MV-4-11 (cell line): ENCODE measurements at regions not wholly inside any gene's neighbourhood (a gene's known extent, or its start where the extent isn't known, plus 50 kb on each side); places are given as distances from the start of the nearest gene placed in this dataset.
"Not testable (repeated sequence)": the region's sequence is repeated elsewhere in the genome, so short reads cannot be mapped to it uniquely, and the experiment has no call there.

Source experiments
- DNase-seq: peaks from one replicate; lab custom pipeline; 2025; lab: John Stamatoyannopoulos, UW

GRCh38 chr18:68429111-68429510 is 285.8 kb downstream of the TMX3 start:
- no peak for DNase-seq

DNA sequence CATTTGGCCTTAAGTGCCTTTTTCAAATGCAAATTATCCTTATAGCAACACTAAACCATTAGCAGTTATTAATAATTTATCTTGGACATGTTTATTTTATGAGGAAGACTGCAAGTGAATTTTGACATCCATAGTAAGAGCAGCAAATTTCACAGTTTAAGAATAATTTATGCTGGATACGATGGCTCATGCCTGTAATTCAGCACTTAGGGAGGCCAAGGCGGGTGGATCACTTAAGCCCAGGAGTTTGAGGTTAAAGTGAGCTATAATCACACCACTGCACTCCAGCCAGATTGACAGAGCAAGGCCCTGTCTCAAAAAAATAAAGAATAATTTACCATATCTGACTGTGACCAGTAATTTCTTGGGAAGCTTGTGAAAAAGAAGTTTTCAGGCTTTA is 286.2 kb downstream of the TMX3 start:
- no peak for DNase-seq

DNA sequence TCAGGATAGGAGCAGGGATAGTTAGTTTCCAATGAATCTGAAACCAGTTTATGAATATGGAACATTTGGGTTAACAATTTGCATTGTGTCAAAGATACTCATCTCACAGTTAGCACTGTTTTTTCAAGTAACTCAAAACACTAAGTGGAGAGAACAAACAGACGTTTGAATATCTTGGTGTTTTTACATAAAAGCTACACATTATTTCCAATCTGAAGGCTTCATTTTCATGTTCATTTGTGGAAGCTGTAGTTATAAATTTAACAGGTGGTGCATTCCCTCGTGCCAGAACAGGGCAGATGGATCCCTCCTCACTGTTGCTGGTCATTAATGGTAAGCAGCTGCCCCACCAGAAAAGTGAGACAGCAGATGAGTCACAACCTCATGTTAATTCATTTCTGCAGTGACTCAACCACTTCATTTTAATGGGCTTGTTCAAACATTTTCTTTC is 286.9 kb downstream of the TMX3 start:
- DNase-seq: peak; percentile 37

GRCh38 chr18:68426731-68427315 is 288.1 kb downstream of the TMX3 start:
- no peak for DNase-seq

DNA sequence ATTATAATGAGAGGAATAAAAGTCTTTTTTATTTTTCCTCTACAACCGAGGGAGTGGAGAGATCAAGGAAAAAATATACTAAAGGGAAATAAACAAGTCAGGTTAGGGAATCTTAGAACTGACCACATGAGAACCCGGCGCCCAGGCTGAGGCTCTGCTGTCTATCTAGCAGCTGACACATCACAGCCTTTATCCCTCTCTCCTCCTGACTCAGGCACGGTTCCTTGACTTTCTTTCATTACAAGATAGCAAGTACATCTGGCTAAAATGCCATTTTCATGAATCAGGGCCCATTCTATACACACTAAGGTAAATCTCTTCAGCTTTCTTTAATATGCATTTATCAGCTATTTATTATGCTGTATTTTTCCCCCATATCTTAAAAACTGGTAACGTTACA is 296.0 kb downstream of the TMX3 start:
- DNase-seq: no peak

DNA sequence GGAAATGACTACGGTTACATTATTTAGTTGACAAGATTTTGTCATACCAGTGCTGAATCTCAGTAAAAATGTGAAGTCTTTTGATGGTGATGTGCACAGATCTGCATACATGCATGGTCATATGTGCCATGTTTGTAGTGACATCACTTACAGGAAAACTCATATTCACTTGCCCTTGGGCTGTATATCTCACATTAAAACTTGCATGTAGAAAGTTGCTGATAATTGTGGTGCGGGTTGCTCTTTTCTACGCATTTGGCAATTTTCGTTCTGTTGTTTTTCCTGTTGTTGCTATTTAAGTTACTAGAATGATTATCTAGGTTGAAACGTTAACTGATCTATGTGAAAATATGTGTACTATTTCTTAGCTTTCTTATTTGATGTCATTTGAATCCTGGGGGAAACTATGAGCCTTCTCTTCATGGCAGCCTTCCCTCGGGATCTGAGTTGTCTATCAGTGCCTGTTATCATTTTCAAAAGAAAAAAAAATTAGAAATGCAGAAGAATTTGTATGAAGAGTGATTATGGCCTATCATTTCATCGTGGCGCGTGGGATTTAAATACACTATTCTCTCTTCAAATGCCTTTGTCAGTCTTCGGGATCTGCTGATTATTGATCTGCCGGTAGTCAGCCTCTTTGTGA is 296.6 kb downstream of the TMX3 start:
- no peak for DNase-seq

DNA sequence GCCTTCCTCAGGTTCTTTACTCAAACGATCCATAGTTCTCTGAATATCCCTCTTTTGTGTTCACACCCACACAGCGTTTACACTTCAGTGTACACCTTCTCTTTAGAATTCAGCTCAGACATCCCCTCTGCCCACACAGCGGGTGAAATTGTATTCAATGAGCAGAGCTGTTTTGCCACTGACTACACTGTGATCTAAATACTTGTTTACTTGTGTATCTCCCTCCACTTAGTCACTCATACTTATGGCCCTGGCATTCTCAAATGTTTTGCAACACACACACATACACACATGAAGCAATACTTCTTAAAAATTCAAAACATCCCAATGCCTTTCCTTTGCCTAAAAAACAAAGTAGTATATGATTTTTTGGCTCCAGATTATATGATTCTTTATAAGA is 297.1 kb downstream of the TMX3 start:
- no peak for DNase-seq

- no peak for DNase-seq
Measured at GRCh38 chr18:68417166-68417799, 297.6 kb downstream of the TMX3 start.

DNA sequence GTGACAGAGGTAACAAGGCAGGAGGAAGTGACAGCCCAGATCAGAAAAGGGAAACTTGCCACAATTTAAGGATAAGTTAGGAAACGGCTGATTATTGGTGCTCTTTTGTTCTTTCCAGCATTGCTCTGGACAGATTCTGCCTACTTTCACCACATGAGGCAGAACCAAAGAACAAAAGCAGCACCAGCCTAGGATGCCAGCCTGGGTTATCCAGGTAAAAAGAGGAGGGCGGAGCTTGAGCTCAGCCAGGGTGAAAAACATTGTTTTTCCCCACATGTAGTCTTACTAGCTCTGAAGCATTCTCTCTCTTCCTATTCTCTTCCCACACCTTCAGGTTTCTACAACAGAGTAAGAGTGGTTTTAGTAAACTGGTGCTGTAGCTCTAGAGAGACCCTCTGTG is 300.5 kb downstream of the TMX3 start:
- DNase-seq: no peak

GRCh38 chr18:68409576-68409975 is 305.3 kb downstream of the TMX3 start:
- DNase-seq: no peak

DNA sequence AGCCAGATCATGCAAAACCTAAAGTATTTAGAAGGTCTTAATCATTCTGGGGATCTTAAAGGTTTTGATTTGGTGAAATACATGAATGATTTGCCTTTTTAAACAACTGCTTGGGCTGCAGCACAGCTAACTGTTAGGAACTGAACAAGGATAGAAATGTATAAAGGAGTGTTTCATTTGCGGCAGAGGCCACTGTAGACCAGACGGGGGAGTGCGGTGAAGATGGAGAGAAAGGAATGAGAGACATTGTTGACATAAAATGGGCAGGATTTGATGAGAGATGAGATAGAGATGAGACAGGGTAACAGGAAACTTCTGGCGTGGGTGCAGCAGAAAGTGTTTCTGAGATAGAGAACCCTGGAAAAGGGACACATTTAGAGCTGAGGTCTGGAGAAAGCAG is 308.1 kb downstream of the TMX3 start:
- no peak for DNase-seq

GRCh38 chr18:68402784-68403183 is 312.1 kb downstream of the TMX3 start:
- DNase-seq: no peak

- DNase-seq: no peak
Measured at GRCh38 chr18:68400889-68401288, 314.0 kb downstream of the TMX3 start.

- DNase-seq: no peak
Measured at GRCh38 chr18:68399721-68400120, 315.2 kb downstream of the TMX3 start.

- DNase-seq: no peak
Measured at GRCh38 chr18:68397241-68398035, 317.5 kb downstream of the TMX3 start.

DNA sequence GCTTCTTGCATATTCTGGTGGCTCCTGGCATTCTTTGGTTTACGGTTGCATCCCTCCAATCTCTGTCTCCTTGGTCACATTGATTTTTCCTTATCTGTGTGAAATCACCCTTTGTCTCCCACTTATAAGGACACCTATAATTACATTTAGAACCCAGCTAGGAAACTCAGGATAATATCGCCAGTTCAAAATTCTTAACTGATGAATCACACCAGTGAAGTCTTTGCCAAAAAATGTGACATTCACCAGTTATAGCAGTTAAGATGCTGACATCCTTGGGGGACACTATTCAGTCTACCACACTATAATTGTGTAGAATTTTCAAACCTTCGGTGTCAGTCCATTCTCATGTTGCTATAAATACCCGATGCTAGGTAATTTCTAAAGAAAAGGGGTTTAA is 320.2 kb downstream of the TMX3 start:
- no peak for DNase-seq

DNA sequence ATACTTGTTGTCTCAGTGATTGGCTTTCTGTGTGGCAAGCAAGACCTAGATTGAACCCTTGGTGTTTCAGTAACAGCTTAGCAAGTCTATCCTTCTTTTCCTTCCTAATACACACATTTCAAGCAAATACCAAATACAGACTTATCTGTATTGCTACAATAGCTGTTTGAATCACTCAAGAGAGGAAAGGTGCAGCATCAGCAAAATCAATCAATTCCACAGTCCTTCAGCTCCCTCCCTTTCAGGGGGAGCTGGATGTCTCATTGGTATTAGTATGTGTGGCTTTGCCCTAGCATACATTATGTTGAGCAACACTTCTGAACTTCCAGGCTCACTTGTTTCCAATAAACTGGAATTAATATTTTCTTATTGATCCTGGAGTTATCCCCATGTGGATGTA is 323.1 kb downstream of the TMX3 start:
- no peak for DNase-seq

GRCh38 chr18:68387246-68387645 is 327.7 kb downstream of the TMX3 start:
- DNase-seq: no peak

DNA sequence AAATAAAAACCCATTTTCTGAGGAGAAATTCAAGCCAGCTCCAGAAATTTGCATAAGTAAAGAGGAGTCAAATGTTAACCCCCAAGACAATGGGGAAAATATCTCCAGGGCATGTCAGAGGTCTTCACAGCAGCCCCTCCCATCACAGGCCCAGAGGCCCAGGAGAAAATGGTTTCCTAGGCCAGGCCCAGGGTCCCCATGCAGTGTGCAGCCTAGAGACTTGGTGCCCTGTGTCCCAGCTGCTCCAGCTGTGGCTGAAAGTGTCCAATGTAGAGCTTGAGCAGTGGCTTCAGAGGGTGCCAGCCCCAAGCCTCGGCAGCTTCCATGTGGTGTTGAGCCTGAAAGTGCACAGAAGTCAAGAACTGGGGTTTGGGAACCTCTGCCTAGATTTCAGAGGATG is 330.9 kb downstream of the TMX3 start:
- DNase-seq: not testable (repeated sequence)

DNA sequence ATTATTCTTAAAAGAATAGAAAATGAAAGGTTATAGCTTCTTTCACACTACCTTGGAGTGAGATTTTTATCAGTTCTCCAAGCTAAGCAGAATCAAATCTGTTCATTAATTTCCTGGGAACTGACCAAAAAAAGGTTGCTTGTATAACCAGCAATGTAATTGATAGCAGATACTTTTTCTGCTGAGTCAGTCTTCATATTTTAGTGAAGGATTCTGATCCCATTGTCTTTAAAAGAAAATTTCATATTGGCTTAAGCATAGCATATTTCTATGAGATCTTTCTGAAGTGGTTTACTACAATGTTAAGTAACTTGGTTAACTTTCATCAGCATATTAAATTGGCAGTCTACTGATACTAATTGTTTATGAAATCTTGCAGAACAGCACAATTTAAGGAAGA is 338.0 kb downstream of the TMX3 start:
- DNase-seq: no peak

DNA sequence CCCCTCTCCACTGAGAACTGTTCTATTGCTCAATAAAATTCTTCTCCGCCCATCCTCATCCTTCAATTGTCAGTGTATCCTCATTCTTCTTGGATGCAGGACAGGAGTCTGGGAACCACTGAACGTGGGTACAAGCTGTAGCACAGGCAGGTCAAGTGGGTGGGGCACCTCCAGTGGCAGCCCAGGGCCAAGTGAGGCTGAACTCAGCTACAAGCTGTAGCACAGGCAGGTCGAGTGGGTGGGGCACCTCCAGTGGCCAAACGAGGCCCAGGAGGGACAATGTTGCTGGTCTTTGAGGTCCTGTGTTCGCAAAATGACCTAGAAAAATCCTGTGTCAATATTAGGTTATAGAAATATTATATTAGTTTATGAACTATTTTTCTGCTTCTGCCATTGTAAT is 352.0 kb downstream of the TMX3 start:
- no peak for DNase-seq

DNA sequence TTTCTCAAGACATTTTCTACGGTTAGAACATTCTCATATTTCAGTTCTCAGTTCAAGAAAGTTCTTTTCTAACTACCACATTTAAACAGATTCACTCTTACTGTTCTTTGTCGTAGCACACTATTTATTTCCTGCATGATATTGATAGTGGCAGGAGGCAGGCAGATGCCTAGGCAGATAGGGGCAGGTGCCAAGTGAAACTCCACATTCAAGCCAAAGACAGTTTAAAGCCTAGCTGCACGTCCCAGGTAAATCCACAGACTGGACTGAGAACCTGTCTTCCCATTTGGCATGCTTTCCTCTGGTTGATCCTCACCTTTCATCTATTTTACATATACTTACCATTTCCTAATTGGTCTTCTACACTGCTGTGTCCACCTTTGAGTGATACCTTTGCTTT is 359.3 kb downstream of the TMX3 start:
- no peak for DNase-seq

DNA sequence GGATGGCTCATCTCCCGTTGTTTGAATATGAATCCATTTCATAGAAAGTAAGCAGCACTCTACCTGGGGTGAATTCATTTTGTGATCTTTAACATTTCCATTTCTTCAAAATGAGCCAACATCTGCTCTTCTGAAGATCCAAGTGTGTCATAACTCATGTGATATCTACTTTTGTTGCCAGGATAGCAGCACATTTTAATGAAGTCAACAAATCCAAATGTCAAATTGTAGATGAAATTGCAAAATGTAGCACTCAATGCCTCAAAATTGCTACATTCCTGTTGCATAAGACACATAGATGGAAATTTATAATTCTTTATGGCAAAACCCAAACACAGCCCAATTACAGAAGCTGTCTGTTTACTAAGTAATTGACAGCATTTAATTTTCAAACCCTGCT is 360.7 kb downstream of the TMX3 start:
- no peak for DNase-seq
